B cell (primary cell): ENCODE measurements at regions not wholly inside any gene's neighbourhood (a gene's known extent, or its start where the extent isn't known, plus 50 kb on each side); places are given as distances from the start of the nearest gene placed in this dataset.

Source experiments
- ATAC-seq: fragments of 200-7000 bp; cut with Tn5 transposase; one replicate; pipeline ENCODE4 v1.10.0; 2021; ENCODE audit warnings: low read depth, mild to moderate bottlenecking, moderate number of reproducible peaks, moderate library complexity
- CTCF ChIA-PET: fragments of 350-600 bp; sonication (Branson Sonifier 250); formaldehyde crosslinking; loops from one replicate; lab custom pipeline; 2021; ENCODE audit warnings: antibody characterized with exemption, inconsistent platforms; lab: Charles Lee
- POLR2A ChIA-PET: fragments of 350-600 bp; sonication (Branson Sonifier 250); formaldehyde crosslinking; loops from one replicate; lab custom pipeline; 2021; ENCODE audit warnings: antibody characterized with exemption; lab: Charles Lee
- DNase-seq: peaks from one replicate; pipeline ENCODE4 v3.0.0; 2013
- H2AFZ ChIP-seq: 2 replicates; pipeline ENCODE4 v1.6.1; 2012; ENCODE audit warnings: mild to moderate bottlenecking, low read depth, low read length; ENCODE audit not compliant: insufficient read depth, poor library complexity, severe bottlenecking
- H3K27ac ChIP-seq, 2 donors: 1 replicate in 1 of 2; 2 replicates in 1 of 2; pipeline ENCODE4 v1.5.1; 2012 to 2013; ENCODE audit warnings: low read length in 2 of 2, mild to moderate bottlenecking in 2 of 2, moderate library complexity in 1 of 2
- H3K27me3 ChIP-seq, 4 experiments: fragments of 200-600 bp in 1 of 4; sonication (generic) in 1 of 4; replicated peaks in 1 of 4; 1 replicate in 2 of 4; 2 replicates in 2 of 4; pipeline versions ENCODE4 v1.6.1 to v1.7.0; 2013 to 2016; ENCODE audit warnings: low read length in 3 of 4, mild to moderate bottlenecking in 2 of 4, mixed read lengths in 1 of 4, moderate library complexity in 1 of 4; ENCODE audit not compliant: insufficient read depth in 4 of 4, control insufficient read depth in 3 of 4; ENCODE audit errors: control extremely low read depth in 1 of 4
- H3K36me3 ChIP-seq, 2 experiments: replicated peaks in 1 of 2; 1 replicate in 1 of 2; 2 replicates in 1 of 2; pipeline versions ENCODE4 v1.6.1 to v1.7.1; 2013; ENCODE audit warnings: low read length in 1 of 2; ENCODE audit not compliant: insufficient read depth in 2 of 2, control insufficient read depth in 1 of 2; ENCODE audit errors: control extremely low read depth in 1 of 2, extremely low read depth in 1 of 2
- H3K4me1 ChIP-seq, 2 donors: fragments of 200-600 bp in 1 of 2; sonication (generic) in 1 of 2; 1 replicate in 1 of 2; 2 replicates in 1 of 2; pipeline versions ENCODE4 v1.5.1 to v1.6.1; 2013 to 2017; ENCODE audit warnings: low read length in 2 of 2; ENCODE audit not compliant: control insufficient read depth in 2 of 2, insufficient read depth in 2 of 2
- H3K4me2 ChIP-seq: replicated peaks from 2 replicates; pipeline ENCODE3; 2012; ENCODE audit warnings: mild to moderate bottlenecking, low read depth, low read length; ENCODE audit not compliant: poor library complexity, severe bottlenecking
- H3K4me3 ChIP-seq, 5 experiments: fragments of 200-600 bp in 1 of 5; sonication (generic) in 1 of 5; 1 replicate in 3 of 5; 2 replicates in 2 of 5; pipeline versions ENCODE4 v1.5.1 to v1.7.0; 2011 to 2016; ENCODE audit warnings: low read length in 4 of 5, mild to moderate bottlenecking in 4 of 5, low read depth in 2 of 5, control low read depth in 1 of 5, moderate library complexity in 1 of 5; ENCODE audit not compliant: insufficient read depth in 1 of 5; ENCODE audit errors: control extremely low read depth in 1 of 5, extremely low read depth in 1 of 5
- H3K79me2 ChIP-seq: fragments of 200-600 bp; sonication (generic); one replicate; pipeline ENCODE4 v1.6.0; 2016; ENCODE audit warnings: low read length; ENCODE audit not compliant: control insufficient read depth, insufficient read depth
- H3K9ac ChIP-seq: fragments of 200-600 bp; sonication (generic); 2 replicates; pipeline ENCODE4 v1.6.1; 2017; ENCODE audit warnings: mild to moderate bottlenecking, low read length, moderate library complexity
- H3K9me3 ChIP-seq, 3 donors: one replicate each; pipeline versions ENCODE4 v1.6.1 to v1.7.1; 2013; ENCODE audit warnings: low read length in 2 of 3; ENCODE audit not compliant: control insufficient read depth in 2 of 3, insufficient read depth in 1 of 3; ENCODE audit errors: control extremely low read depth in 1 of 3
- H4K20me1 ChIP-seq: 2 replicates; pipeline ENCODE4 v1.6.0; 2012; ENCODE audit warnings: mild to moderate bottlenecking, low read length; ENCODE audit not compliant: insufficient read depth, control insufficient read depth, poor library complexity, severe bottlenecking
- H3K27ac Mint-ChIP-seq: one replicate; pipeline ENCODE4 v1.8.0; 2021; ENCODE audit warnings: mixed read lengths
- H3K27me3 Mint-ChIP-seq: one replicate; pipeline ENCODE4 v1.8.0; 2021; ENCODE audit warnings: mixed read lengths
- H3K4me1 Mint-ChIP-seq: one replicate; pipeline ENCODE4 v1.8.0; 2021; ENCODE audit warnings: mixed read lengths
- H3K4me3 Mint-ChIP-seq: one replicate; pipeline ENCODE4 v1.8.0; 2021; ENCODE audit warnings: mixed read lengths
- H3K9me3 Mint-ChIP-seq: one replicate; pipeline ENCODE4 v1.8.0; 2022; ENCODE audit warnings: mixed read lengths; ENCODE audit not compliant: insufficient read depth
- EZH2 ChIP-seq: IDR thresholded peaks from 2 replicates; pipeline ENCODE4 v1.6.1; 2012; ENCODE audit warnings: borderline replicate concordance, low read depth, mild to moderate bottlenecking, moderate library complexity, low read length; ENCODE audit not compliant: insufficient read depth, poor library complexity, severe bottlenecking
- WGBS: methylation state at CpG from one replicate; pipeline ENCODE4 v1.1.5; 2013; ENCODE audit warnings: missing lambda C conversion rate; ENCODE audit not compliant: insufficient coverage; 5-methylcytosine and 5-hydroxymethylcytosine counted together
- intact Hi-C: fragments of 100-400 bp; cut with micrococcal nuclease; formaldehyde crosslinking; loops from one replicate; pipeline ENCODE4 v1.10.0; 2022
- TF ChIP-seq, protein P1 (sequence below): fragments of 200-600 bp; IDR thresholded peaks from one replicate; pipeline ENCODE4 v1.8.0; 2022; ENCODE audit warnings: antibody characterized with exemption, mild to moderate bottlenecking

GRCh38 chr1:94709891-94710581 lies 110.1 kb upstream of the SLC44A3 start:
- no peaks in the 10 kb centered on the region for H3K9me3 Mint-ChIP-seq
- Histone ChIP-seq H3K4me1 (no peaks in the 10 kb centered on the region), H3K9ac (no peak overlapping the region), H3K4me3 (no peak overlapping the region), H2AFZ (no peak overlapping the region), H3K9me3 (no peaks in the 10 kb centered on the region), H3K36me3 (no peaks in the 10 kb centered on the region), H3K79me2 (no peaks in the 10 kb centered on the region), H3K27me3 (no peaks in the 10 kb centered on the region), H3K27ac (no peak overlapping the region), H3K4me2 (no peak overlapping the region), H4K20me1 (no peaks in the 10 kb centered on the region)
- ATAC-seq: no peak
- CTCF ChIA-PET: no interaction called here
- no peak for DNase-seq
- no peak overlapping the region for H3K4me3 Mint-ChIP-seq
- WGBS: 89% methylated on average over 7 of the region's 8 CpGs
- peaks cover 5% of the 10 kb centered on the region for H3K27me3 Mint-ChIP-seq
- no peak overlapping the region for H3K27ac Mint-ChIP-seq
- peaks cover 3% of the 10 kb centered on the region for H3K4me1 Mint-ChIP-seq
- intact Hi-C loops: no loop called here
- no peak for TF ChIP-seq EZH2
- TF ChIP-seq, protein P1, sequence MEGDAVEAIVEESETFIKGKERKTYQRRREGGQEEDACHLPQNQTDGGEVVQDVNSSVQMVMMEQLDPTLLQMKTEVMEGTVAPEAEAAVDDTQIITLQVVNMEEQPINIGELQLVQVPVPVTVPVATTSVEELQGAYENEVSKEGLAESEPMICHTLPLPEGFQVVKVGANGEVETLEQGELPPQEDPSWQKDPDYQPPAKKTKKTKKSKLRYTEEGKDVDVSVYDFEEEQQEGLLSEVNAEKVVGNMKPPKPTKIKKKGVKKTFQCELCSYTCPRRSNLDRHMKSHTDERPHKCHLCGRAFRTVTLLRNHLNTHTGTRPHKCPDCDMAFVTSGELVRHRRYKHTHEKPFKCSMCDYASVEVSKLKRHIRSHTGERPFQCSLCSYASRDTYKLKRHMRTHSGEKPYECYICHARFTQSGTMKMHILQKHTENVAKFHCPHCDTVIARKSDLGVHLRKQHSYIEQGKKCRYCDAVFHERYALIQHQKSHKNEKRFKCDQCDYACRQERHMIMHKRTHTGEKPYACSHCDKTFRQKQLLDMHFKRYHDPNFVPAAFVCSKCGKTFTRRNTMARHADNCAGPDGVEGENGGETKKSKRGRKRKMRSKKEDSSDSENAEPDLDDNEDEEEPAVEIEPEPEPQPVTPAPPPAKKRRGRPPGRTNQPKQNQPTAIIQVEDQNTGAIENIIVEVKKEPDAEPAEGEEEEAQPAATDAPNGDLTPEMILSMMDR: no peak
- POLR2A ChIA-PET: no interaction called here

GRCh38 chr1:94708811-94709210 lies 111.3 kb upstream of the SLC44A3 start:
- Histone ChIP-seq H3K9me3 (no peaks in the 10 kb centered on the region), H2AFZ (no peak overlapping the region), H3K4me1 (no peaks in the 10 kb centered on the region), H4K20me1 (no peaks in the 10 kb centered on the region), H3K4me3 (no peak overlapping the region), H3K79me2 (no peaks in the 10 kb centered on the region), H3K4me2 (no peak overlapping the region), H3K27me3 (no peaks in the 10 kb centered on the region), H3K27ac (no peak overlapping the region), H3K9ac (no peak overlapping the region), H3K36me3 (no peaks in the 10 kb centered on the region)
- intact Hi-C loops: no loop called here
- no peaks in the 10 kb centered on the region for H3K9me3 Mint-ChIP-seq
- CTCF ChIA-PET: no interaction called here
- H3K27ac Mint-ChIP-seq: no peak overlapping the region
- WGBS: 75% methylated on average over 7 of the region's 8 CpGs
- TF ChIP-seq EZH2: no peak
- TF ChIP-seq, protein P1: no peak
- no peak overlapping the region for H3K4me3 Mint-ChIP-seq
- POLR2A ChIA-PET: no interaction called here
- peaks cover 3% of the 10 kb centered on the region for H3K4me1 Mint-ChIP-seq
- ATAC-seq (no peak), DNase-seq (no peak)
- H3K27me3 Mint-ChIP-seq: peaks cover 5% of the 10 kb centered on the region
